HG03159 (cell line): ENCODE measurements at regions not wholly inside any gene's neighbourhood (a gene's known extent, or its start where the extent isn't known, plus 50 kb on each side); places are given as distances from the start of the nearest gene placed in this dataset.
"Not testable (repeated sequence)": the region's sequence is repeated elsewhere in the genome, so short reads cannot be mapped to it uniquely, and the experiment has no call there.

ENCODE experiments used
- ATAC-seq: cut with Tn5 transposase; IDR thresholded peaks from one replicate; pipeline ENCODE4 v1.9.1; 2021; ENCODE audit warnings: mild to moderate bottlenecking, moderate library complexity; ENCODE audit not compliant: unreplicated experiment

DNA sequence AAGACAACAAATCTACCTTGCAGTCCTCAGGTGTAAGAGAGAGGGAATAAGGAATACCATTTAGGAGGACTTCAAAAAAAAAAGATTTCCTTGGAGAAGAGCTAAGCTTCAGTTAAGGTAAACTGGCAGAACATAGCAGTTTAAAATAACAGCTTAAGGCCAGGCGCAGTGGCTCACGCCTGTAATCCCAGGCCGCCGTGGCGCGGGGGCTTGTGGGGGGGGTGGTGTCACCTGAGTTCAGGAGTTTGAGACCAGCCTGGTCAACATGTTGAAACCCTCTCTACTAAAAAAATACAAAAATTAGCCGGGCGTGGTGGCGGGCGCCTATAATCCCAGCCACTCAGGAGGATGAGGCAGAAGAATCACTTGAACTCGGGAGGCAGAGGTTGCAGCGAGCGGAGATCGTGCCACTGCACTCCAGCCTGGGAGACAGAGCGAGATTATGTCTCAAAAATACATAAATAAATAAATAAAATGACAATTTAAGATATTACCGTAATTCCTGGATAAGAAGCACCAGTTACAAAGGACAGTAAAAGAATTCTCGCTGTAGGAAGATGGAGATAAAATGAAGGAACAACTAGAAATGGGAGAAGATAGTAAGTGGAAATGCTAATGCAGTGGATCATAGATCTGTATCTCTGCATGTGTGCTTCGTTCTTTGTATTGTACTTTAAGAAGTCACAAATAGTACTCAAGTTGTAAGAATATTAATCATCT, 1140.2 kb downstream of the NCAM2 start:
- ATAC-seq = no peak

DNA sequence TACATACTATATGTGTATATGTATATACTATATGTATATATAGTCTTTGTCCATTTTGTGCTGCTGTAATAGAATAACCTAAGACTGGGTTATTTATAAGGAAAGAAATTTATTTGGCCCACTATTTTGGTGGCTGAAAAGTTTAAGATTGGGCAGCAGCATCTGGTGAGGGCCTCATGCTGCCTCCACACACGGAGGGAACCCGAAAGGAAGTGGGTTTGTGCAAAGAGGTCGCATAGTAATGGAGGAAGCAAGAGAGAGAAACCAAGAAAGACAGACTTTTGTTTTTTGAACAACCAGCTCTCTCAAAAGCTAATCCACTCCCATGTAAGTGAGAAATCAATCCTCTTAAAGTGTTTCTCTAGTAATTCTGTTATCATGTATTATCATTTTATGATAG, 1147.3 kb downstream of the NCAM2 start:
- no peak for ATAC-seq

DNA sequence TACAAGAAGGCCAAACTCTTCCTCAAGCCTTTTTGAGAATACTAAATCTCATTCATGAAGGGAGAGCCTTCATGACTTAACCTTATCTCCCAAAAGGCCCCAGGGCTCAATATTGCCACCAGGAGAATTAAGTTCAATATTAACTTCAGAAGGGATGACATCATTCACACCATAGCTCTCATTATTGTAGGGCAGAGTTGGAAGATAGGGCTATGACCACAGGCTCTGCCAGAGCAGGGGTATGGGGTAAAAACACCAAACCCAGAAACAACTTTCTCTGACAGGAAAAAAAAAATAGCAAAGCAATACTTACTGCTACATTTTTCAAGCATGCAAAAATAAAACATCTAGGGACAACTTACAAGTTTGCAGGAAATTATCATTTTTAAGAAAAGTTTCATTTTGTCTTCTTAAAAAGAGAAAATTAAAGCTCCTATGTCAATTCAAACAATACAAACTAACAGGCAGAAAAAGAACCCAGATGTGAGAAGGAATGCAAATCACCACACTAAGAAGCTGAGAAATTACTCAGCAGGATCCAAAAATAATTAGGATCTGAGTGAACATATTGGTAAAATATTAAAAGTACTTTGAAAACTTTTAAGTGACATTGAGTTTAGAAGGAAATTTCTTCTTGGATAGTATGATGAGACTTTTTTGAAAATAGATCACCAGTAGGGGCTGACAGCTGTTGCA, 1156.5 kb downstream of the NCAM2 start:
- ATAC-seq = no peak

DNA sequence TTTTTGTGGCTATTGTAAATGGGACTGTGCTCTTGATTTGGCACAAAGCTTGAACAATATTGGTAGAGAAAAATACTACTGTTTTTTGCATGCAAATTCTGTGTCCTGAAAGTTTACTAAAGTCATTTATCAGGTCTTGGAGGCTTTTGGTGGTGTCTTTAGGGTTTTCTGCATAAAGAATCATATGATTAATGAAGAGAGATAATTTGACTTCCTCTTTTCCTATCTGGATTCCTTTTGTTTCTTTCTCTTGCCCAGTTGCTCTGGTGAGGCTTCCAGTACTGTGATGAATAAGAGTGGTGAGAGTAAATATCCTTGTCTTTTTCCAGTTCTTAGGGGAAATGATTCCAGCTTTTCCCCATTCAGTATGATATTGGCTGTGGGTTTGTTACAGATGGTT, 1166.7 kb downstream of the NCAM2 start:
- no peak for ATAC-seq

DNA sequence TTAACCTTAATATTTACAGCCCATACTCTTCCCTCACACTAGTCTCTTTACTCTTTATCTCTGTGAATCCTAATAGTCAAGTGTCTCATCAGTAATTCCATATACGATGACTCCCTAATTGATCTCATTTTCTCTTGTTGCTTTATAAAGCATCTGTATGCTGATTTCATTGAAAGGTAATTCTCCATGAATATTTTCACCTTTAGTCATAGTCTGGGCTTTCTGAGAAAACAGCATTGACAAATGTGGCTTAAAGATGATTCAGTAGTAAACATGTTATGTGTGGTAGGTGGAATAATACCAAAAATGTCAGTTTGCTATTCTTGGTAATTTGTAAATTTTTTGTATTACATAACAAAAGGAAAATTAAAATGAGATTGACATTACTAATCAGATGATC, 1176.5 kb downstream of the NCAM2 start:
- no peak for ATAC-seq

DNA sequence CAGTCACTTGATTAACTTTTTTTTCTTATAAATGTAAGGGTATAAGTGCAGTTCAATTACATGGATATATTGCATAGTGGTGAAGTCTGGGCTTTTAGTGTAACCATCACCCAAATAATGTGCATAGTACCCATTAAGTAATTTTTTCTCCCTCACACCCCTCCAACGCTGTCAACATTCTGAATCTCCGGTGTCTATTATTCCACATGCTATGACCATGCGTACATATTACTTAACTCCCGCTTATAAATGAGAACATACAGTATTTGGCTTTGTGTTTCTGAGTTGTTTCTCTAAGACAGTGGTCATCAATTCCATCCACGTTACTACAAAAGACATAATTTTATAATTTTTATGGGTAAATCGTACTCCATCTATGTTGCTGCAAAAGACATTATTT, 1191.1 kb downstream of the NCAM2 start:
- no peak for ATAC-seq

DNA sequence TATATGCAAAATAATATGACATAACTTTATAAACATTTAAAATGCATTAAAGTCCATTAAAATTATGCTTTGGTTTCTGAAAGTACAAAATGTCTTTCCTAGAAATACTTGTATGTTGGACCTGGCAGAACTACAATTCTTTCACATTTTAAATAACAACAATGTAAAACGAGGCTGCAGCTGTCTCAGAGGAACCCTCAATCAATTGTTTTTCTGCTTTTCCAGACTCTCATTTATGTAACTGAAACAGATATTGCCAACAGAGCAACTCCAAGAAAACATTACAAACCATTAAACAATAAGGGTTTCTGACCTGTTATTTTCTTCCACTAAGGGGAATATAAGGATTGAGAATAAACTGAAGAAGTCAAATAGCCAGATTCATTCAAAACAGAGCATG, 1193.4 kb downstream of the NCAM2 start:
- ATAC-seq = no peak

DNA sequence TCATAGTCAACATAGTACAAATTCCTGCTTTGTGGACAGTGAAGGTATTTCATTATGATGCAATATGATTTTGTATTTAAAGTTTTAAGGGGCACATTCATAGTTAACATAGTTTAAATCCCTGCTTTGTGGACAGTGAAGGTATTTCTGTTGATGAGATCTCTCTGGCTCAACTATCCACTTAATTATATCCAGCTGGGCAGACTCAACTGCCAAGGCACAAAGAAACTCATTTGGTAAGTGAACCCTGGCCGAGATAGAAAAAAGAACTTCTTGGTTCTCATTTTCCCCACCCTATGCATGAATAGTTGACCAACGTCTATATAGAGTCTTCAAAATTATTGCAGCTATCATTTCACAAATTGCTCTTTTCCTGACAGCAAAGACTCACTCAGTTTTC, 1194.6 kb downstream of the NCAM2 start:
- no peak for ATAC-seq

DNA sequence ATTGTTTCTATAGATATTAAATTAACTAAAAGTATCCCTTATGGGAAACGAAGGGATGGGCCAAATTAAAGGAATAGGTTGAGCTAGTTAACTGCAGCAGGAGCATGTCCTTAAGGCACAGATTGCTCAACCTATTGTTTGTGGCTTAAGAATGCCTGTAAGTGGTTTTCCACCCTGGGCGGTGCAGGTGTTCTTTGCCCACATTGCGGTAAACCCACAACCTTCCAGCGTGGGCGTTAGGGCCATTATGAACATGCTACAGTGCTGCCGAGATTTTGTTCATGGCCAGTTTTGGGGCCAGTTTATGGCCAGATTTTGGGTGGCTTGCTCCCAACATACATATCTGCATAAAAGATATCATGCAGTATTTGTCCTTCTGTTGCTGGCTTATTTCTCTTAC, 1196.8 kb downstream of the NCAM2 start:
- not testable (repeated sequence) for ATAC-seq

DNA sequence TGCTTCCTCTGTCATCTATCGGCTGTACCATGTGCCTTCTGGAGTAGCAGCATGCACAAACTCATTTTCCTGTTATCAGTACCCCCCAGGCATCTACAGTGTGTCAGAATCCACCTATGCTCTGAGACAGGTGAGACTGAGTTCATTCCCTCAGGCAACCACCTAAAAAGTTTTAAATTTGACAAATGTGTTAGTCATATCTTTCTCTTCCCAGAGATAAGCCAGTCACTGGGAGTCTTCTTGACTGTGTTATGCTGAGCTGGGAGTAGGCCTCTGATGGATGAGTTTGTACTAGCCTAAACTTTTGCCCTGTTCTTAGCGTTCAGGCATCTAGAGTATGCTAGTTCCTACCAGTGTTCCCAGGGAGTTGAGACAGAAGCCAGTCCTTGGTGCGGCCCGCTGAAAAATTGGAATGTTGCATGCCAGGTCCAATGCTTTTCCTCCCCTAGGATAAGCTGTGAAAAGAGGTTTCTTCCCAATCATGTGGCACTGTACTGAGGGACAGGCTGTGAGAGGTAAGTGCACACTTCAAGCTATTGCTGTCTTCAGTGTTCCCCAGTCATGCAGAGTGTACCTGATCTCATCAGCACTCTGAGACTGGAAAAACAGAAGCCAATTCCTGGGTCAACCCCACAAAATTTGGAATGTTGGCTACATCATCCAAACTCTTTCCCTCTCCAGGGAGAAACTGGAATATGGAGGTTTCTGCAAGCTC, 1202.3 kb downstream of the NCAM2 start:
- no peak for ATAC-seq

DNA sequence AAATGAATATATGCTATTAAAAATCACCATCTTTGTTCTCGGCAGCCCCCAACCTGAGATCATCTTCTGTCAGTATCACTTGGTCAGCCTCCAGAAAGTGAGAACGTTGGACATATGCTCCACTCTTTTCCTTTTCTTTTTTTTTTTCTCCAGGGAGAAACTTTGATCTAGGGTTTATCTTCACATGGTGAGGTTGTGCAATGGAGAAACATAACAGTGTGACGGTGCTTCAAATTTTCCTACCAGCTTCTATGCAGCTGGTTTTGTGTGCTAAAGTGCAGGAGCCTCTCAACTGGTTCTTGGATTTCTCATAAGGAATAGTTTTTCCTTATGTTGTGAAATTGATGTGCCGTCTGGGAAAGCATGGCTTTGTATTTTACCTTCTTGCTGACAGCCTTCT, 1202.9 kb downstream of the NCAM2 start:
- ATAC-seq = no peak

DNA sequence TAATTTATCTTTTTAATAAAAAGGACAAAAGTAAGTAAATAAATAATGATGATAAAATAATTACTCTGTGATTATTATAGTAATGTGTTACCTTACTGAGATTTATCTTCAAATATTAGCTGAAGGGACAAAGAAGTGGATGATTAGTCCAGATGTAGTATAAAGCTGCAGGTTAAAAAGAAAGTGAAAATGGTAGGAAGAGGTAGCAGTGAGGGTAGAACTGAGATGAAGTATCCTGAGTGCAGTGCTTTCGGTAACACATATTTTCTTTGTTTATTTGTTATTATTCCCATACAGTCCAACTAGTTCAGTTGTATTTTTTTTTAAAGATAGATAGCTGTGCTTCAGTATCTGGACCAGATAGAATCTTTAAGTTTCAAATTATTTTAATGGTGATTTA, 1203.5 kb downstream of the NCAM2 start:
- no peak for ATAC-seq

DNA sequence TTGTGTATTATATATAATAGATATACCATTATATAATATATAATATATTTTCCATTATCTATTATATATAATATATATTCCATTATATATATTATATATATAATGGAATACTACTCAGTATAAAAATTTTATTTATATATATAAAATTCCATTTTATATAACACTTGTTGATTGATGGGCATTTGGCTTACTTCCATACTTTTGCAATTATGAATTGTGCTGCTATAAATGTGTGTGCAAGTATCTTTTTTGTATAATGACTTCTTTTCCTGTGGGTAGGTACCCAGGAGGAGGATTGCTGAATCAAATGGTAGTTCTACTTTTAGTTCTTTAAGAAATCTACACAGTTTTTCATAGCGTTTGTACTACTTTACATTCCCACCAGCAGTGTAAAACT, 1211.1 kb downstream of the NCAM2 start:
- no peak for ATAC-seq

DNA sequence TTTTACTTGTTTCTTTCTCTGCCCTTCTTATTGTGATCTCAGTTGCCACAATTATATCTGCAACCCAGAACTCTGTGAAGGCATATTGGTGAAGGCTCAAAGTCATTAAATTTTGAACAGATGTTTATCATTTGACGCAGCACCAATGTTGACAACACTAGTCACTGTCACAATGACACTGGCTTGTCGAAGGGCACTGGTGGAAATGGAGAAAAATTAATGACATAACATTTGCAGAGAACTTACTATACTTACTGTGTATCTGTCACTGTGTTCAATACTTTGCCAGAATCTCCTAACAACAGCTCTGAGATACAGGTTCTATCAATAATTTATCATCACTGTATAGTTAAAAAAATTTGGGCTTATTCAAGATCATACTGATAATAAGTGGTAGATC, 1213.7 kb downstream of the NCAM2 start:
- ATAC-seq = no peak

DNA sequence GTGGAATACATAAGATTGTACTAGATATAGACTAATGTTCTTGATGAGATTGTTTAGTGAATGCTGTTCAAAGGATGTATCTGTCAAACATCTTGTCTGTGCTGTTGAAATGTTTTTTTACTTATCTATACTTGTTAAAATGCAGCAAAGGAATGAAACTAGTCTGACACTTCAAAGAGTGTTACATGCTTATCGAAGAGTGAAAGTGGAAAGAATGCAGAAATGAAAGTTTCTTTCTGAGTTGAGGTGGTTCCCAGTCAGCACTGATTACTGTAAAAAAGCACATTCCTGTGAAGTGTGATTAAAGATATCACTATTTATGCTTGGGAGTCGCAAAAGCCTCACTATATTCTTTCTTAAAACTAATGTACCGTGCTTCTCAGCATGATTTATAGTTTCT, 1225.2 kb downstream of the NCAM2 start:
- ATAC-seq = peak; percentile 79

DNA sequence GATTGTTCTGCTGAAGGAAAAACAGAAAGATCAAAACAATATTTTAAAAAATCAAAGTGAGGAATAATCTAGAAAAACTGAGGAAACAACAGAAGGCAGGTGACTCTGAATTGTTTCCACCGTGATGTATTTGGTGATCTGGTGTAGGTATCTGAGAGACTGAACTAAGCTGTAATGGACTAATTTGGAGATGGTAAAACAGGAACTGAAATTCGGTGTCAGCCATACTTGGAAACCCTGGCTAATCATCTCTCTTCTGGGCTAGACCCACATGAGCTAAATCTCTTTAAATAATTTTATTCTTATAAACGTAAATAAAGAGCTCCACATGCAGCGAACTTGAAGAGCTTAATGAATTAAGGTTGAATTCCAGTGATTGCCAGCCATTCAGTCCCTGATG, 1226.1 kb downstream of the NCAM2 start:
- peak; percentile 88 for ATAC-seq

DNA sequence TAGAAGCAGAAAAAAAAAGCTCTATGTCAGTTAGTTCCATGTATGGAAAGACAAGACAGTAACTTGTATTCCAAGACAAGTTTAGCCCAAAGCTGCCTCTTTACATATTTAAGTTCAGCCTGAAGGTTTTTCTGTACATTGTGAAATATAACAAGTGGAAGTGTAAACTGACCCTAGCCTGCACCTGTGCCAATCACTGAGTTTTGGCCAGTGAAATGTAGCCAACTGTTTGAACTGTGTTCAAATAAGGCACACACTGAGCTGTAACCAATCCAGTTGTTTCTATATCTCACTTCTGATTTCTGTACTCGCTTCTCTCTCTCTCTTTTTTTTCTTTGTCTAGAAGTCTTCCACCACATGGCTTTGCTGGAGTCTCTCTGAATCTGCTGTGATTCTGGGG, 1227.1 kb downstream of the NCAM2 start:
- ATAC-seq = no peak

DNA sequence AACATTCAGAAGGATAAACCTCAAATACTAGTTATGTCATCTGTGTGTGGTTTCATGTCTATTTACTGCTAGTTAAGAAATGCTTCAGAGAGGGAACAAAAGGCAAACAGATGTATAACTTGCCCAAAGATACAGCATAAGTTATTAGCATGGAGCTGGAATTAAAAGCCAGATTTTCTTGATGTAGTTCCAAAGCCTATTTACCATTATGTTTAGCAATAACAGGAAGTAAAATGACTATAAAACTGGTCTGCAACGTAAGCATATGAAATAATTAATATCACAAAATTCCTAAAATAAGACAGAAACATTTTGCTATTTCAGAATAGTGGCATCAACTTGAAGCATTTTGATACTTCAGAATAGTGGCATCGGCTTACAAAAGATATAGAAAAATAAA, 1232.8 kb downstream of the NCAM2 start:
- ATAC-seq = no peak

DNA sequence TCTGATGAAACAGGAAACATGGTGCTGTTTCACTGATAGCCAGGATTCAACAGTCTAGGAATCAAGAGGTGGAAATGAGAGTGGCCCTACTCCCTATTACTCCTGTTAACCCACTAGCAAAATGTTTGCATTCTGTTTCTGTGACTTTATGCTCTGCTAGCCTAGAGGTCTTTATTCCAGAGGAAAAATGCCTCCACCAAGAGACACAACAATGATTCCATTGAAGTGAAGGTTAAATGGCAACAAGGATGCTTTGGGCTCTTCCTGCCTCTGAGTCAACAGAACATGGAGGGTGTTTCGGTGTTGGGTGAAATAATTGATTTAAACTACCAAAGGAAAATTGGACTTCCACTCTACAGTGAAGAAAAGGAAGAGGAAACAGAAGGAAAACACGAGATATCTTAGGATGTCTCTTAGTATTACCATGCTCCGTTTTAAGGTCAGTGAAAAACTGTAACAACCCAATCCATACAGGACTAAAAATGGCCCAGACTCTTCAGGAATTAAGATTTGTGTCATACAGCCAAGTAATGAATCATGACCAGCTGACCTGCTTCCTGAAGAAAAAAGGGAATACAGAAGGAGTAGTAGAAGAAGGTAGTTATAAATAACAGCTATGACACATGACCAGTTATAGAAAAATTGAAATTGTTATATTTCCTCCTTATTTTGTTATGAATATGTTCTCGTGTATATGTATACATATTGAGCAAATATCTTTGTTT, 1237.8 kb downstream of the NCAM2 start:
- no peak for ATAC-seq

DNA sequence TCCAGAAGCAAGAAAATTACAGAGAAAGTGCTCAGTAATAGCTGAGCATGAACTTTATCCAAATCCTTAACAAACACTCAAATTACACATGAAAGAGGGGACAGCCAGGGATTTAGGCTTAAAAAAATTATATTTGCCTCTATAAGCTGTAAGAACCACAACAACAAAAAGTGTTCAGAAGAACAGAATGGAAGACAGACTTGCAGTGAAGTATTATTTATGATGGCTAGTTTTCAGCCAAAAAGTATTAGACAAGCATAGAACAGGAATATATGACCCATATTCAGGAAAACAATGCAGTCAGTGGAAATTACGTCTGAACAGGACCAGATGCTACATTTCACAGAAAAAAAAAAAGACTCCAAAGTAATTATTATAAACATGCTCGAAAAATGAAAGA, 1246.3 kb downstream of the NCAM2 start:
- no peak for ATAC-seq

DNA sequence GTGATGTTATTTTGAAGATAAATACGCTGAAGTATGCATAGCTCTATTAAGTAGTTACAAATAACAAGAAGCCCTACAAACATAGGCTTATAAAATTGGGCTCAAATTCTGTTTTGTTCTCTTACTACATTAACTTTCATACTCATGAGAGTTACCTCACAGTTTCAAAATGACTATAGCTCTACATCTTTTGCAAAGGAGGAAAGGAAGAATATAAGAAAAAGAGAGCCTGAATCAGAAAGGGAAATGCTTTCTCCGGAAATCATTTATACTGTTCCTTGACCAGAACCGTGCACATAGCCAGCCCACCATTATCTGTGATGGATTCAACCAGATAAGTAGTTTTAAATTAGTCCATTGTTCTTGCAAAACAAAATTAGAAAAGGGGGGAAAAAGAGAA, 1252.1 kb downstream of the NCAM2 start:
- ATAC-seq = no peak

DNA sequence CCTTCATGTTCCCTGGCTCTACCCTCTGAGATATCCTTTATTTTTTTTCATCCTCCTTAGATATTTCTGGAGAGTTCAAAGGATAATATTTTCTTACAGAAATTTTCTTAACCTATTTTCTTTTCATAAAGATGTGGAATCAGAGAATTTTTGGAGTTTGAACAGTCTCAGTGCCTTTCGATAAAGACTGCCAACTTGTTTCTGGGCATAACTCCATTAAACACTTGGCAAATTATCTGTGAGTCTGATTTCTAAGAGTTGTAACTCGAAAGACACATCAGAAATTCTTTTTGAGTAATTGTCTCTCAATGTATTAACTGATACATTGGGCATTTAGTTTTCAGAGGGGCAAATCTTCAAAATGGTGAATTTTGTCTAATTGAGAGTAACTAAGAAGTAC, 1255.6 kb downstream of the NCAM2 start:
- no peak for ATAC-seq
